ENCODE measurements at regions not wholly inside any gene's neighbourhood (a gene's known extent, or its start where the extent isn't known, plus 50 kb on each side); places are given as distances from the start of the nearest gene placed in this dataset.

DNA sequence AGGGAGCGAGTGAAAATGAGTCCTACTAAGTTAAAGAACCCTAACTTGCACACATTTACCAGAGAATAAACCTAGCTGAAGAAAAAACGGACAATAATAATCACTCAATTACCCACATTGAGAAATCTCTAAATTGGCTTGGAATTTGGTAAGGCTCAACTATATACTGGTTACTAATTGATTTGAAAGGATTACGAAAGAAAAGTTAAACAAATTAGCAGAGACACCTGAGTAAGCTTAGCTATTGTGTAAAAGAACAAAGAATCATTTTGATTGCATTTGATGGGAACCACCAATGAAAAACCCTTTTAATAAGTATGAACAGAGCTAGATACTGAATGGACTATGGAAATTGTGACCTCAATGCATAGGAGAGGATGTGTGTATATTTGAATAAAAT lies 118.6 kb upstream of the ADGRF1 start:
- H4K91ac ChIP-seq (replicated peaks; ENCODE audit: insufficient read length, low read length): no peak overlapping the region
- H4K8ac ChIP-seq (ENCODE audit: extremely low read depth, insufficient read depth, low read length): no peak overlapping the region
- H4K20me1 ChIP-seq (replicated peaks in 1 of 2; ENCODE audit: control insufficient read depth in 1 of 2, insufficient read depth in 2 of 2, low read length in 2 of 2): no peaks in the 10 kb centered on the region
- H3K23me2 ChIP-seq (ENCODE audit: low read depth, low read length): no peaks in the 10 kb centered on the region; the same call in 1 of the 2 replicates
- no peak for FAIRE-seq
- H3K27ac ChIP-seq (ENCODE audit: low read depth, low read length): no peak overlapping the region
- H2BK120ac ChIP-seq (replicated peaks; ENCODE audit: low read depth, low read length): no peak overlapping the region
- no peak overlapping the region for H3K23ac ChIP-seq (ENCODE audit: insufficient read length)
- H3K4ac ChIP-seq (replicated peaks; ENCODE audit: insufficient read length, low read depth, low read length): no peak overlapping the region
- no peak overlapping the region for H3K9ac ChIP-seq (replicated peaks in 1 of 4; ENCODE audit: extremely low read depth in 1 of 4, low read depth in 3 of 4, low read length in 3 of 4)
- POLR2A ChIA-PET (ENCODE audit: partially characterized antibody): no interaction called here
- H2BK15ac ChIP-seq (ENCODE audit: low read length): no peak overlapping the region
- H2AK5ac ChIP-seq (ENCODE audit: low read depth, low read length): no peak overlapping the region
- no peaks in the 10 kb centered on the region for H3K79me1 ChIP-seq (ENCODE audit: low read depth, low read length)
- H3K14ac ChIP-seq (ENCODE audit: insufficient read length): no peak overlapping the region
- no peak overlapping the region for H2AFZ ChIP-seq (ENCODE audit: low read length)
- H3K9me3 ChIP-seq (ENCODE audit: insufficient read depth in 2 of 2, low read depth in 1 of 2, low read length in 1 of 2): no peaks in the 10 kb centered on the region
- 84% methylated on average over 3 of the region's 3 CpGs; no CpG with 5 or more reads in 1 of the 2 experiments for WGBS, 2 experiments (ENCODE audit: extremely low coverage in 1 of 2, insufficient coverage in 1 of 2, insufficient read length in 1 of 2, insufficient replicate concordance in 2 of 2, low coverage in 1 of 2, low lambda C conversion rate in 2 of 2, missing lambda C conversion rate in 1 of 2)
- H2BK5ac ChIP-seq (ENCODE audit: low read depth, low read length): no peak overlapping the region
- no peaks in the 10 kb centered on the region for H3K4me1 ChIP-seq (replicated peaks in 1 of 4; ENCODE audit: control insufficient read depth in 3 of 4, insufficient read depth in 4 of 4, low read length in 3 of 4)
- H2BK12ac ChIP-seq (ENCODE audit: low read depth, low read length): no peak overlapping the region
- no peaks in the 10 kb centered on the region for H3K27me3 ChIP-seq (replicated peaks in 1 of 4; ENCODE audit: control insufficient read depth in 3 of 4, extremely low read depth in 1 of 4, insufficient read depth in 3 of 4, low read length in 3 of 4)
- no peaks in the 10 kb centered on the region for H3K36me3 ChIP-seq (ENCODE audit: control insufficient read depth in 2 of 4, insufficient read depth in 4 of 4, low read length in 3 of 4)
- no peak overlapping the region for H3K18ac ChIP-seq (ENCODE audit: extremely low read depth, low read length)
- DNase-seq (ENCODE audit: low read depth in 1 of 2, low spot score in 2 of 2): no peak
- no peak overlapping the region for H2BK20ac ChIP-seq (ENCODE audit: low read length)
- H3K4me3 ChIP-seq (ENCODE audit: extremely low read depth in 1 of 4, insufficient read depth in 2 of 4, low read depth in 3 of 4, low read length in 4 of 4): no peak overlapping the region
- H4K5ac ChIP-seq (ENCODE audit: insufficient read length, low read depth, low read length): no peak overlapping the region
- H3K79me2 ChIP-seq (ENCODE audit: control insufficient read depth in 1 of 2, insufficient read depth in 2 of 2, low read length in 2 of 2): no peaks in the 10 kb centered on the region
- no peak overlapping the region for H3K56ac ChIP-seq (replicated peaks; ENCODE audit: insufficient read length, low read depth, low read length)
- CTCF ChIA-PET (ENCODE audit: partially characterized antibody): interaction anchor here (2.1 kb wide), 1 partner anchor 63 kb away, joined by 8 read pairs; no protein-coding TSS in a partner anchor
- H3K4me2 ChIP-seq (ENCODE audit: insufficient read depth in 1 of 2, low read depth in 2 of 2, low read length in 2 of 2): no peak overlapping the region
- TF ChIP-seq NRF1 (IDR thresholded peaks at IDR 0.05; ENCODE audit: low read depth, low read length): no peak
- no peak for TF ChIP-seq SUZ12 (IDR thresholded peaks at IDR 0.05; ENCODE audit: low read length)
- no peak for TF ChIP-seq HDAC6 (IDR thresholded peaks at IDR 0.05; ENCODE audit: low read depth, low read length)
- TF ChIP-seq EGR1 (IDR thresholded peaks at IDR 0.05; ENCODE audit: borderline replicate concordance, low read depth, low read length): no peak
- no peak for TF ChIP-seq BRCA1 (IDR thresholded peaks at IDR 0.05; ENCODE audit: low read depth, low read length)
- TF ChIP-seq SIX5 (IDR thresholded peaks at IDR 0.05; ENCODE audit: low read depth, low read length): no peak
- TF ChIP-seq, protein P1, sequence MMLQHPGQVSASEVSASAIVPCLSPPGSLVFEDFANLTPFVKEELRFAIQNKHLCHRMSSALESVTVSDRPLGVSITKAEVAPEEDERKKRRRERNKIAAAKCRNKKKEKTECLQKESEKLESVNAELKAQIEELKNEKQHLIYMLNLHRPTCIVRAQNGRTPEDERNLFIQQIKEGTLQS (IDR thresholded peaks at IDR 0.05; ENCODE audit: insufficient read depth, low read depth, low read length): no peak
- TF ChIP-seq POLR2AphosphoS5 (IDR thresholded peaks at IDR 0.05; ENCODE audit: low read depth, low read length): no peak
- TF ChIP-seq, protein P2, sequence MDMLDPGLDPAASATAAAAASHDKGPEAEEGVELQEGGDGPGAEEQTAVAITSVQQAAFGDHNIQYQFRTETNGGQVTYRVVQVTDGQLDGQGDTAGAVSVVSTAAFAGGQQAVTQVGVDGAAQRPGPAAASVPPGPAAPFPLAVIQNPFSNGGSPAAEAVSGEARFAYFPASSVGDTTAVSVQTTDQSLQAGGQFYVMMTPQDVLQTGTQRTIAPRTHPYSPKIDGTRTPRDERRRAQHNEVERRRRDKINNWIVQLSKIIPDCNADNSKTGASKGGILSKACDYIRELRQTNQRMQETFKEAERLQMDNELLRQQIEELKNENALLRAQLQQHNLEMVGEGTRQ (IDR thresholded peaks at IDR 0.05; ENCODE audit: low read length): no peak
- TF ChIP-seq RNF2 (IDR thresholded peaks at IDR 0.05; ENCODE audit: borderline replicate concordance, low read depth, low read length, missing control alignments, poor library complexity, severe bottlenecking): no peak
- no peak for TF ChIP-seq HDAC2 (IDR thresholded peaks at IDR 0.05; ENCODE audit: borderline replicate concordance in 1 of 2, low read depth in 2 of 2, low read length in 2 of 2)
- no peak for TF ChIP-seq TCF12 (IDR thresholded peaks at IDR 0.05; ENCODE audit: low read depth, low read length)
- TF ChIP-seq POU5F1 (IDR thresholded peaks at IDR 0.05; ENCODE audit: low read depth, low read length): no peak
